MM.1S (cell line): ENCODE measurements at regions not wholly inside any gene's neighbourhood (a gene's known extent, or its start where the extent isn't known, plus 50 kb on each side); places are given as distances from the start of the nearest gene placed in this dataset.

Experiments used
- DNase-seq: peaks from one replicate; pipeline ENCODE4 v3.0.0-alpha.2; 2015
- H2AFZ ChIP-seq: fragments of 300-600 bp; sonication (generic); 2 replicates; pipeline ENCODE4 v1.6.0; 2016; ENCODE audit warnings: antibody characterized with exemption, low read length
- H3F3A ChIP-seq: fragments of 300-600 bp; sonication (generic); 2 replicates; pipeline ENCODE4 v1.6.1; 2016; ENCODE audit warnings: mild to moderate bottlenecking, antibody characterized with exemption, low read length, moderate library complexity, mixed read lengths; ENCODE audit not compliant: insufficient read depth
- H3K27ac ChIP-seq: fragments of 300-600 bp; sonication (generic); 2 replicates; pipeline ENCODE4 v1.5.1; 2016; ENCODE audit warnings: mild to moderate bottlenecking, low read length
- H3K27me3 ChIP-seq: fragments of 300-600 bp; sonication (generic); replicated peaks from 2 replicates; pipeline ENCODE4 v1.6.0; 2016; ENCODE audit warnings: low read length; ENCODE audit not compliant: insufficient read depth
- H3K36me3 ChIP-seq: fragments of 300-600 bp; sonication (generic); replicated peaks from 2 replicates; pipeline ENCODE4 v1.6.1; 2016; ENCODE audit warnings: mild to moderate bottlenecking, low read length, mixed read lengths; ENCODE audit not compliant: insufficient read depth
- H3K4me1 ChIP-seq: fragments of 300-600 bp; sonication (generic); 2 replicates; pipeline ENCODE4 v1.6.1; 2016; ENCODE audit warnings: low read length, mixed read lengths
- H3K4me2 ChIP-seq: fragments of 300-600 bp; sonication (generic); 2 replicates; pipeline ENCODE4 v1.6.0; 2016; ENCODE audit warnings: low read depth, low read length
- H3K4me3 ChIP-seq: fragments of 300-600 bp; sonication (generic); 2 replicates; pipeline ENCODE4 v1.5.1; 2016; ENCODE audit warnings: low read length, mixed read lengths
- H3K79me2 ChIP-seq: fragments of 300-600 bp; sonication (generic); 2 replicates; pipeline ENCODE4 v1.6.1; 2016; ENCODE audit warnings: mixed run types, low read length, mixed read lengths
- H3K9ac ChIP-seq: fragments of 300-600 bp; sonication (generic); 2 replicates; pipeline ENCODE4 v1.6.1; 2016; ENCODE audit warnings: low read length, mixed read lengths
- H3K9me2 ChIP-seq: fragments of 300-600 bp; sonication (generic); replicated peaks from 2 replicates; pipeline ENCODE4 v1.6.1; 2016; ENCODE audit warnings: mild to moderate bottlenecking, low read length, mixed read lengths; ENCODE audit not compliant: insufficient read depth
- H3K9me3 ChIP-seq: fragments of 300-600 bp; sonication (generic); replicated peaks from 2 replicates; pipeline ENCODE4 v1.6.1; 2016; ENCODE audit warnings: mild to moderate bottlenecking, low read length, mixed read lengths; ENCODE audit not compliant: insufficient read depth
- H4K20me1 ChIP-seq: fragments of 300-600 bp; sonication (generic); 2 replicates; pipeline ENCODE4 v1.6.1; 2016; ENCODE audit warnings: mild to moderate bottlenecking, low read length, moderate library complexity, mixed read lengths; ENCODE audit not compliant: insufficient read depth
- CTCF ChIP-seq: fragments of 300-600 bp; sonication (generic); IDR thresholded peaks from 2 replicates; pipeline ENCODE4 v1.5.1; 2016; ENCODE audit warnings: antibody characterized with exemption, low read length, mixed read lengths
- EZH2 ChIP-seq: fragments of 300-600 bp; sonication (generic); optimal IDR thresholded peaks from 2 replicates; pipeline ENCODE3; 2017; ENCODE audit warnings: low read depth, mild to moderate bottlenecking, antibody characterized with exemption, low read length, mixed read lengths
- EZH2phosphoT487 ChIP-seq: fragments of 300-600 bp; sonication (generic); IDR thresholded peaks from 2 replicates; pipeline ENCODE4 v1.6.1; 2018; ENCODE audit warnings: antibody characterized with exemption, low read length

GRCh38 chr2:35416391-35417140 lies 939.0 kb upstream of the CRIM1 start:
- no peak overlapping the region for H3K4me3 ChIP-seq
- no peak overlapping the region for H3K27ac ChIP-seq
- H2AFZ ChIP-seq: no peak overlapping the region
- H3K27me3 ChIP-seq: no peaks in the 10 kb centered on the region
- H3K9ac ChIP-seq: no peak overlapping the region
- H3K9me2 ChIP-seq: no peaks in the 10 kb centered on the region
- TF ChIP-seq EZH2phosphoT487 (no peak), CTCF (no peak), EZH2 (no peak)
- no peaks in the 10 kb centered on the region for H3F3A ChIP-seq
- no peaks in the 10 kb centered on the region for H3K4me1 ChIP-seq
- no peak overlapping the region for H3K4me2 ChIP-seq
- no peak for DNase-seq
- H3K9me3 ChIP-seq: no peaks in the 10 kb centered on the region
- H3K36me3 ChIP-seq: no peaks in the 10 kb centered on the region
- no peaks in the 10 kb centered on the region for H4K20me1 ChIP-seq
- H3K79me2 ChIP-seq: no peaks in the 10 kb centered on the region

GRCh38 chr2:35415942-35416341 lies 939.6 kb upstream of the CRIM1 start:
- H3K79me2 ChIP-seq: no peaks in the 10 kb centered on the region
- no peak overlapping the region for H3K9ac ChIP-seq
- H3K36me3 ChIP-seq: no peaks in the 10 kb centered on the region
- H3K9me3 ChIP-seq: no peaks in the 10 kb centered on the region
- no peaks in the 10 kb centered on the region for H3K27me3 ChIP-seq
- no peak overlapping the region for H3K4me2 ChIP-seq
- TF ChIP-seq CTCF: no peak
- TF ChIP-seq EZH2: no peak
- DNase-seq: no peak
- H3K9me2 ChIP-seq: no peaks in the 10 kb centered on the region
- no peak overlapping the region for H2AFZ ChIP-seq
- no peak overlapping the region for H3K4me3 ChIP-seq
- no peaks in the 10 kb centered on the region for H4K20me1 ChIP-seq
- no peaks in the 10 kb centered on the region for H3K4me1 ChIP-seq
- no peaks in the 10 kb centered on the region for H3F3A ChIP-seq
- no peak overlapping the region for H3K27ac ChIP-seq

GRCh38 chr2:35415282-35415681 lies 940.3 kb upstream of the CRIM1 start:
- DNase-seq: no peak
- Histone ChIP-seq H4K20me1 (no peaks in the 10 kb centered on the region), H3K4me3 (no peak overlapping the region), H2AFZ (no peak overlapping the region), H3K4me1 (no peaks in the 10 kb centered on the region), H3K4me2 (no peak overlapping the region), H3K36me3 (no peaks in the 10 kb centered on the region), H3F3A (no peaks in the 10 kb centered on the region), H3K27me3 (no peaks in the 10 kb centered on the region), H3K9me2 (no peaks in the 10 kb centered on the region), H3K9ac (no peak overlapping the region), H3K27ac (no peak overlapping the region), H3K9me3 (no peaks in the 10 kb centered on the region), H3K79me2 (no peaks in the 10 kb centered on the region)
- TF ChIP-seq EZH2 (no peak), CTCF (no peak), EZH2phosphoT487 (no peak)
